A549 (cell line): ENCODE measurements at regions not wholly inside any gene's neighbourhood (a gene's known extent, or its start where the extent isn't known, plus 50 kb on each side); places are given as distances from the start of the nearest gene placed in this dataset.

ENCODE experiments used
- ATAC-seq, 2 experiments: fragments of 200-7000 bp in 1 of 2; fragments of >200 bp in 1 of 2; cut with Nextera tagmentation in 1 of 2; cut with Tn5 transposase in 1 of 2; 3 replicates each; pipeline versions ENCODE4 v1.8.0 to v1.9.1; 2018 to 2020; ENCODE audit warnings: mild to moderate bottlenecking in 1 of 2, moderate library complexity in 1 of 2
- CTCF ChIA-PET: fragments of 300-600 bp; sonication (Branson Sonifier 250); formaldehyde crosslinking; extraction: SDS; loops from one replicate; lab custom pipeline; 2021; ENCODE audit warnings: antibody characterized with exemption, inconsistent platforms; lab: Yijun Ruan, JAX
- POLR2A ChIA-PET: fragments of 350-600 bp; formaldehyde crosslinking; extraction: SDS; loops from one replicate; lab custom pipeline; 2021; ENCODE audit warnings: antibody characterized with exemption, inconsistent platforms; lab: Yijun Ruan, JAX
- DNase-seq, 2 experiments: peaks; one replicate each; pipeline versions ENCODE4 v3.0.0 to v3.0.0-alpha.2; 2011 to 2016; ENCODE audit warnings: low read depth in 1 of 2, low spot score in 1 of 2
- FAIRE-seq: peaks from 2 replicates; lab custom pipeline; 2011; peaks lifted over from hg19 to GRCh38; lab: Jason Lieb, UNC
- H3K27ac ChIP-seq, 2 experiments: fragments of >200 bp; sonication (Bioruptor Twin); formaldehyde crosslinking; 3 replicates each; pipeline ENCODE4 v1.5.1; 2016 to 2017
- H3K4me1 ChIP-seq: fragments of >200 bp; sonication (Bioruptor Twin); formaldehyde crosslinking; 3 replicates; pipeline ENCODE4 v1.6.1; 2016
- H3K4me2 ChIP-seq: fragments of >200 bp; sonication (Bioruptor Twin); formaldehyde crosslinking; 3 replicates; pipeline ENCODE4 v1.6.1; 2016
- H3K4me3 ChIP-seq: fragments of >200 bp; sonication (Bioruptor Twin); formaldehyde crosslinking; 3 replicates; pipeline ENCODE4 v1.5.1; 2016
- H3K9me3 ChIP-seq: fragments of >200 bp; sonication (Bioruptor Twin); formaldehyde crosslinking; 3 replicates; pipeline ENCODE4 v1.6.1; 2016
- CBX2 ChIP-seq: fragments of 200-600 bp; sonication (generic); IDR thresholded peaks from 2 replicates; pipeline ENCODE4 v1.6.1; 2016; ENCODE audit warnings: low read depth, mild to moderate bottlenecking, borderline replicate concordance
- CEBPB ChIP-seq, 2 experiments: fragments of >200 bp in 1 of 2; sonication (Bioruptor Twin) in 1 of 2; formaldehyde crosslinking in 1 of 2; IDR thresholded peaks; 2 replicates each; pipeline ENCODE4 v1.6.1; 2012 to 2016
- CTCF ChIP-seq: fragments of >200 bp; sonication (Bioruptor Twin); formaldehyde crosslinking; IDR thresholded peaks from 3 replicates; pipeline ENCODE4 v1.5.1; 2016
- EHMT2 ChIP-seq: fragments of 200-600 bp; sonication (generic); IDR thresholded peaks from 2 replicates; pipeline ENCODE4 v1.6.1; 2016; ENCODE audit warnings: antibody characterized with exemption, low read depth, mild to moderate bottlenecking, moderate library complexity
- EP300 ChIP-seq, 2 experiments: fragments of >200 bp; sonication (Bioruptor Twin); formaldehyde crosslinking; IDR thresholded peaks; 2 replicates in 1 of 2; 3 replicates in 1 of 2; pipeline ENCODE4 v1.6.1; 2016 to 2017
- FOXS1 ChIP-seq: fragments of 250-450 bp; sonication (Bioruptor Pico); IDR thresholded peaks from 2 replicates; pipeline ENCODE4 v1.5.0; 2020; ENCODE audit warnings: mild to moderate bottlenecking, moderate library complexity
- GATA3 ChIP-seq: IDR thresholded peaks from 2 replicates; pipeline ENCODE4 v1.6.1; 2012; ENCODE audit warnings: borderline replicate concordance
- KDM5A ChIP-seq: fragments of 200-600 bp; sonication (generic); IDR thresholded peaks from 2 replicates; pipeline ENCODE4 v1.6.1; 2016; ENCODE audit warnings: antibody characterized with exemption, mild to moderate bottlenecking
- NFE2L2 ChIP-seq: fragments of 150-350 bp; conservative IDR thresholded peaks from 2 replicates; pipeline ENCODE4 v1.6.1; 2014; ENCODE audit warnings: low read length
- PBX3 ChIP-seq: IDR thresholded peaks from 2 replicates; pipeline ENCODE4 v1.6.1; 2012
- POLR2A ChIP-seq: IDR thresholded peaks from 2 replicates; pipeline ENCODE4 v1.6.1; 2012; ENCODE audit warnings: mild to moderate bottlenecking, low read length
- RCOR1 ChIP-seq: fragments of 150-350 bp; IDR thresholded peaks from 2 replicates; pipeline ENCODE4 v1.6.1; 2014; ENCODE audit warnings: antibody characterized with exemption, low read length, low read depth
- SMC3 ChIP-seq: fragments of >200 bp; sonication (Bioruptor Twin); formaldehyde crosslinking; IDR thresholded peaks from 3 replicates; pipeline ENCODE4 v1.6.1; 2018; ENCODE audit warnings: inconsistent platforms
- TP53 ChIP-seq: fragments of 250-450 bp; sonication (Bioruptor Pico); IDR thresholded peaks from 2 replicates; pipeline ENCODE4 v1.5.0; 2021; ENCODE audit warnings: mild to moderate bottlenecking, moderate library complexity
- ZSCAN20 ChIP-seq: fragments of 250-450 bp; sonication (Bioruptor Pico); IDR thresholded peaks from 2 replicates; pipeline ENCODE4 v1.8.0; 2022; ENCODE audit warnings: mild to moderate bottlenecking, moderate library complexity
- WGBS: methylation state at CpG from one replicate; pipeline ENCODE4 v1.1.6; 2017; ENCODE audit errors: missing lambda C conversion rate; 5-methylcytosine and 5-hydroxymethylcytosine counted together
- TF ChIP-seq, protein P1 (sequence below): IDR thresholded peaks from 2 replicates; pipeline ENCODE4 v1.6.1; 2012
- TF ChIP-seq, protein P2 (sequence below): fragments of 250-450 bp; sonication (Bioruptor Pico); IDR thresholded peaks from 2 replicates; pipeline ENCODE4 v1.5.0; 2021; ENCODE audit warnings: mild to moderate bottlenecking, moderate library complexity, borderline replicate concordance
- TF ChIP-seq, protein P3 (sequence below): fragments of >200 bp; sonication (Bioruptor Twin); formaldehyde crosslinking; IDR thresholded peaks from 2 replicates; pipeline ENCODE4 v1.6.1; 2016
- TF ChIP-seq, protein P4 (sequence below): fragments of 150-350 bp; IDR thresholded peaks from 2 replicates; pipeline ENCODE4 v1.6.1; 2014; ENCODE audit warnings: low read depth, mild to moderate bottlenecking, low read length

DNA sequence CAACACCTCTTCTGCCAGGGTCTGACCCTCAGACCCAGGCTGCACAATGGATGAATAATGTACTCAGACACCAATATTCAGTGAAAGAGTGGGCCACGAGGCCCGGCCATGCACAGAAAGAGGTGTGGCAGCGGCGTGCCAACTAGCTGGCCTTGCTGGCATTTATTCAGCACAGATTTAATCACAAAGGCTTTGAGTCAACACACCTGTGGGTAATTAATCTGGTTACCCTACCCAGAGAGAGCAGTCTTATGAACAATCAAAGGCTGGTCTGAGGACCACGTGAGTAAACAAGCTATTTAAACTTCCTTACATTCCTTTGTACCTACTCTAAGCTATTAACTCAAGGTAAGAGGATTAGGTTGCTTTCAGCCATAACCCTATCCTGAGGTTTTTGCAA is 324.8 kb downstream of the C12orf50 start:
- WGBS, result 52% methylated on average over 5 of the region's 5 CpGs
- ChIA-PET POLR2A (no interaction called here), CTCF (interaction anchor here (1.4 kb wide), 1 partner anchor 24 kb away, joined by 4 read pairs; no protein-coding TSS in a partner anchor)
- Histone ChIP-seq H3K4me1 (no peaks in the 10 kb centered on the region), H3K4me3 (no peak overlapping the region), H3K4me2 (no peak overlapping the region), H3K9me3 (peaks cover 6% of the 10 kb centered on the region; the same call in 1 of the 3 replicates), H3K27ac (no peak overlapping the region)
- no peak for FAIRE-seq
- DNase-seq, result no peak
- TF ChIP-seq, protein P1, sequence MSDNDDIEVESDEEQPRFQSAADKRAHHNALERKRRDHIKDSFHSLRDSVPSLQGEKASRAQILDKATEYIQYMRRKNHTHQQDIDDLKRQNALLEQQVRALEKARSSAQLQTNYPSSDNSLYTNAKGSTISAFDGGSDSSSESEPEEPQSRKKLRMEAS, result no peak
- TF ChIP-seq, protein P2, sequence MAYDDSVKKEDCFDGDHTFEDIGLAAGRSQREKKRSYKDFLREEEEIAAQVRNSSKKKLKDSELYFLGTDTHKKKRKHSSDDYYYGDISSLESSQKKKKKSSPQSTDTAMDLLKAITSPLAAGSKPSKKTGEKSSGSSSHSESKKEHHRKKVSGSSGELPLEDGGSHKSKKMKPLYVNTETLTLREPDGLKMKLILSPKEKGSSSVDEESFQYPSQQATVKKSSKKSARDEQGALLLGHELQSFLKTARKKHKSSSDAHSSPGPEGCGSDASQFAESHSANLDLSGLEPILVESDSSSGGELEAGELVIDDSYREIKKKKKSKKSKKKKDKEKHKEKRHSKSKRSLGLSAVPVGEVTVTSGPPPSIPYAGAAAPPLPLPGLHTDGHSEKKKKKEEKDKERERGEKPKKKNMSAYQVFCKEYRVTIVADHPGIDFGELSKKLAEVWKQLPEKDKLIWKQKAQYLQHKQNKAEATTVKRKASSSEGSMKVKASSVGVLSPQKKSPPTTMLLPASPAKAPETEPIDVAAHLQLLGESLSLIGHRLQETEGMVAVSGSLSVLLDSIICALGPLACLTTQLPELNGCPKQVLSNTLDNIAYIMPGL (CRISPR knock-in tag), result no peak
- TF ChIP-seq TP53 (no peak), GATA3 (no peak), EP300 (IDR thresholded peaks at IDR 0.05) (no peak), CEBPB (IDR thresholded peaks at IDR 0.05) (no peak), ZSCAN20 (CRISPR knock-in tag) (no peak), CBX2 (no peak), KDM5A (no peak), SMC3 (no peak), POLR2A (no peak), RCOR1 (no peak)
- no peak for ATAC-seq

DNA sequence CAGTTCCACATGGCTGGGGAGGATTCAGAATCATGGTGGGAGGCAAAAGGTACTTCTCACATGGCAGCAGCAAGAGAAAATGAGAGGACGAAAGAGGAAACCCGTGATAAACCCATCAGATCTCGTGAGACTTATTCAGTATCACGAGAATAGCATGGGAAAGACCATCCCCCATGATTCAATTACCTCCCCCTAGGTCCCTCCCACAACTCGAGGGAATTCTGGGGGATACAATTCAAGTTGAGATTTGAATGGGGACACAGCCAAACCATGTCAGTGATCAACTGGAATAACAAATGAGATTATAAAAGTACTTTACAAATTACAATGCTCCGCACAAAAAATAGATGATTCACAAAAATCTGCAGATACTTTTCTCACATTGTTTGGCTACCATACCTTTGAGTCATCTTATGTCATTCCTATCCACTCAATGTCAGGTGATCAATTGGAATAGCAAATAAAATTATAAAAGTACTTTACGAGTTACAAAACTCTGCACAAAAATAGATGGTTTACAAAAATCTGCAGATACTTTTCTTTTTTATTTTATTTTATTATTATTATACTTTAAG is 338.9 kb downstream of the C12orf50 start:
- Histone ChIP-seq H3K27ac (no peak overlapping the region), H3K4me3 (no peak overlapping the region), H3K9me3 (no peaks in the 10 kb centered on the region), H3K4me2 (no peak overlapping the region), H3K4me1 (peaks cover 20% of the 10 kb centered on the region; the same call in 2 of the 3 replicates)
- ATAC-seq, result no peak
- DNase-seq, result no peak
- no peak for FAIRE-seq
- TF ChIP-seq PBX3 (no peak), NFE2L2 (no peak), CTCF (no peak), FOXS1 (CRISPR knock-in tag) (no peak), CBX2 (no peak), EHMT2 (no peak)
- TF ChIP-seq, protein P3, sequence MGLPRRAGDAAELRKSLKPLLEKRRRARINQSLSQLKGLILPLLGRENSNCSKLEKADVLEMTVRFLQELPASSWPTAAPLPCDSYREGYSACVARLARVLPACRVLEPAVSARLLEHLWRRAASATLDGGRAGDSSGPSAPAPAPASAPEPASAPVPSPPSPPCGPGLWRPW, result no peak
- TF ChIP-seq, protein P1, result no peak
- TF ChIP-seq, protein P2 (CRISPR knock-in tag), result no peak
- TF ChIP-seq, protein P4, sequence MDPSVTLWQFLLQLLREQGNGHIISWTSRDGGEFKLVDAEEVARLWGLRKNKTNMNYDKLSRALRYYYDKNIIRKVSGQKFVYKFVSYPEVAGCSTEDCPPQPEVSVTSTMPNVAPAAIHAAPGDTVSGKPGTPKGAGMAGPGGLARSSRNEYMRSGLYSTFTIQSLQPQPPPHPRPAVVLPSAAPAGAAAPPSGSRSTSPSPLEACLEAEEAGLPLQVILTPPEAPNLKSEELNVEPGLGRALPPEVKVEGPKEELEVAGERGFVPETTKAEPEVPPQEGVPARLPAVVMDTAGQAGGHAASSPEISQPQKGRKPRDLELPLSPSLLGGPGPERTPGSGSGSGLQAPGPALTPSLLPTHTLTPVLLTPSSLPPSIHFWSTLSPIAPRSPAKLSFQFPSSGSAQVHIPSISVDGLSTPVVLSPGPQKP, result no peak
- WGBS, result 71% methylated on average over 7 of the region's 7 CpGs
- POLR2A ChIA-PET, result no interaction called here
- CTCF ChIA-PET, result no interaction called here
